Fibroblast of lung (primary cell): ENCODE measurements at regions not wholly inside any gene's neighbourhood (a gene's known extent, or its start where the extent isn't known, plus 50 kb on each side); places are given as distances from the start of the nearest gene placed in this dataset.

Source experiments
- EZH2 ChIP-seq: IDR thresholded peaks from 2 replicates; pipeline ENCODE4 v1.5.1; 2012; ENCODE audit warnings: low read length, control low read depth, mild to moderate bottlenecking; ENCODE audit errors: missing control alignments
- TF ChIP-seq, protein P1 (sequence below), 2 donors: IDR thresholded peaks in 1 of 2; conservative IDR thresholded peaks in 1 of 2; 1 replicate in 1 of 2; 2 replicates in 1 of 2; pipeline ENCODE4 v1.5.1; 2011 to 2012; ENCODE audit warnings: low read length in 2 of 2, control low read depth in 1 of 2, inconsistent platforms in 1 of 2, low read depth in 1 of 2, mild to moderate bottlenecking in 1 of 2

DNA sequence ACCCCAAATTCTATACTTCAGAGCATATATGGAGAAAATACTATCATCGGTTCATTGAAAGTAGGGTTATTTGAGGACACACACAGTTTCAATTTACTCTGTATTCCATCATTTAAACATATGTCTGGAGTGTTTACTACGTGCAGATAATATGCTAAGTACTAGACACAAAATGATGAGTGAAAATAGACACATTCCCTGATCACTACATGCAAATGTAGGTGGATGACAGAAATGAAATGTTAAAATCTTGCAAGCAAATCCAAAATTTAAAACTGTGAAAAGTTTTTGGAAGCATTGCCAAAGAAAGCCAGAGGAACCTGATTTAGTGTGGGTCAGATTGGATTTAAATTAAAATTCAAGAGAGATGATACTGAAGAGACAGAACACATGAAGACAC is 1106.6 kb downstream of the CBLN2 start:
- TF ChIP-seq, protein P1, sequence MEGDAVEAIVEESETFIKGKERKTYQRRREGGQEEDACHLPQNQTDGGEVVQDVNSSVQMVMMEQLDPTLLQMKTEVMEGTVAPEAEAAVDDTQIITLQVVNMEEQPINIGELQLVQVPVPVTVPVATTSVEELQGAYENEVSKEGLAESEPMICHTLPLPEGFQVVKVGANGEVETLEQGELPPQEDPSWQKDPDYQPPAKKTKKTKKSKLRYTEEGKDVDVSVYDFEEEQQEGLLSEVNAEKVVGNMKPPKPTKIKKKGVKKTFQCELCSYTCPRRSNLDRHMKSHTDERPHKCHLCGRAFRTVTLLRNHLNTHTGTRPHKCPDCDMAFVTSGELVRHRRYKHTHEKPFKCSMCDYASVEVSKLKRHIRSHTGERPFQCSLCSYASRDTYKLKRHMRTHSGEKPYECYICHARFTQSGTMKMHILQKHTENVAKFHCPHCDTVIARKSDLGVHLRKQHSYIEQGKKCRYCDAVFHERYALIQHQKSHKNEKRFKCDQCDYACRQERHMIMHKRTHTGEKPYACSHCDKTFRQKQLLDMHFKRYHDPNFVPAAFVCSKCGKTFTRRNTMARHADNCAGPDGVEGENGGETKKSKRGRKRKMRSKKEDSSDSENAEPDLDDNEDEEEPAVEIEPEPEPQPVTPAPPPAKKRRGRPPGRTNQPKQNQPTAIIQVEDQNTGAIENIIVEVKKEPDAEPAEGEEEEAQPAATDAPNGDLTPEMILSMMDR (conservative IDR thresholded peaks at IDR 0.05 in 1 of 2, IDR thresholded peaks at IDR 0.05 in 1 of 2; ENCODE audit: low read depth in 1 of 2, low read length in 2 of 2), result no peak
- TF ChIP-seq EZH2, result no peak
